Esophagus muscularis mucosa (tissue), 4 donors: ENCODE measurements at regions not wholly inside any gene's neighbourhood (a gene's known extent, or its start where the extent isn't known, plus 50 kb on each side); places are given as distances from the start of the nearest gene placed in this dataset.

ENCODE experiments used
- DNase-seq: peaks from one replicate; pipeline ENCODE4 v3.0.0-alpha.2; 2017; ENCODE audit errors: extremely low spot score
- H3K27ac ChIP-seq, 4 donors: fragments of 200-600 bp; sonication (generic); replicated peaks in 1 of 4; 1 replicate in 3 of 4; 2 replicates in 1 of 4; pipeline ENCODE4 v1.5.1; 2016 to 2019; ENCODE audit warnings: mild to moderate bottlenecking in 1 of 4
- H3K27me3 ChIP-seq, 4 donors: fragments of 200-600 bp; sonication (generic); one replicate each; pipeline versions ENCODE4 v1.5.1 to v1.6.0; 2016 to 2019
- H3K36me3 ChIP-seq, 4 donors: fragments of 200-600 bp; sonication (generic); one replicate each; pipeline ENCODE4 v1.5.1; 2016 to 2019
- H3K4me1 ChIP-seq, 4 donors: fragments of 200-600 bp; sonication (generic); one replicate each; pipeline ENCODE4 v1.5.1; 2016 to 2019
- H3K4me3 ChIP-seq, 4 donors: fragments of 200-600 bp; sonication (generic); 1 replicate in 2 of 4; 2 replicates in 2 of 4; pipeline ENCODE4 v1.5.1; 2016 to 2019; ENCODE audit warnings: mild to moderate bottlenecking in 4 of 4, moderate library complexity in 1 of 4
- H3K9me3 ChIP-seq, 4 donors: fragments of 200-600 bp; sonication (generic); 1 replicate in 3 of 4; 2 replicates in 1 of 4; pipeline ENCODE4 v1.5.1; 2016 to 2019
- CTCF ChIP-seq, 3 experiments: fragments of 200-600 bp in 2 of 3; fragments of 450-650 bp in 1 of 3; sonication (generic) in 2 of 3; IDR thresholded peaks; one replicate each; pipeline ENCODE4 v1.5.1; 2017 to 2019; ENCODE audit warnings: antibody characterized with exemption in 3 of 3, mild to moderate bottlenecking in 2 of 3, moderate library complexity in 1 of 3
- EP300 ChIP-seq: sonication (generic); formaldehyde crosslinking; IDR thresholded peaks from one replicate; pipeline ENCODE4 v1.6.1; 2017; ENCODE audit warnings: antibody characterized with exemption
- POLR2A ChIP-seq: fragments of 450-650 bp; IDR thresholded peaks from one replicate; pipeline ENCODE4 v1.6.1; 2017; ENCODE audit warnings: antibody characterized with exemption, moderate library complexity, mild to moderate bottlenecking, low read depth
- POLR2AphosphoS5 ChIP-seq, 2 donors: sonication (generic); formaldehyde crosslinking; IDR thresholded peaks; one replicate each; pipeline ENCODE4 v1.6.1; 2017; ENCODE audit warnings: antibody characterized with exemption in 2 of 2
- WGBS: methylation state at CpG from one replicate; pipeline ENCODE4 v1.1.5; 2018; 5-methylcytosine and 5-hydroxymethylcytosine counted together
- intact Hi-C: fragments of 100-400 bp; cut with DNase I; formaldehyde crosslinking; loops from one replicate; pipeline ENCODE4 v1.15.1; 2023

- Histone ChIP-seq H3K9me3 (no peaks in the 10 kb centered on the region), H3K4me1 (peaks cover 0 to 14% (median 7%) of the 10 kb centered on the region in 4 donors), H3K27me3 (no peaks in the 10 kb centered on the region), H3K27ac (no peak overlapping the region), H3K4me3 (no peak overlapping the region), H3K36me3 (no peaks in the 10 kb centered on the region)
- intact Hi-C loops: no loop called here
- no peak for TF ChIP-seq EP300
- no peak for TF ChIP-seq POLR2AphosphoS5 (IDR thresholded peaks at IDR 0.05)
- no peak for TF ChIP-seq CTCF (IDR thresholded peaks at IDR 0.05)
- no peak for TF ChIP-seq POLR2A
- no peak for DNase-seq
- WGBS: 96% methylated on average over 6 of the region's 6 CpGs
Observed at GRCh38 chr1:234733427-234733826, 123.4 kb upstream of the IRF2BP2 start.

GRCh38 chr1:234732671-234733390, 122.9 kb upstream of the IRF2BP2 start:
- Histone ChIP-seq H3K27me3 (no peaks in the 10 kb centered on the region), H3K27ac (no peak overlapping the region), H3K4me1 (peaks cover 2 to 20% (median 13%) of the 10 kb centered on the region in 4 donors), H3K36me3 (no peaks in the 10 kb centered on the region), H3K4me3 (no peak overlapping the region), H3K9me3 (no peaks in the 10 kb centered on the region)
- WGBS: 98% methylated on average over 16 of the region's 16 CpGs
- DNase-seq: no peak
- intact Hi-C loops: no loop called here
- TF ChIP-seq EP300: no peak
- TF ChIP-seq POLR2AphosphoS5 (IDR thresholded peaks at IDR 0.05): no peak
- no peak for TF ChIP-seq CTCF (IDR thresholded peaks at IDR 0.05)
- no peak for TF ChIP-seq POLR2A

GRCh38 chr1:234732260-234732659, 122.3 kb upstream of the IRF2BP2 start:
- no peak overlapping the region for H3K4me3 ChIP-seq
- no peak for DNase-seq
- intact Hi-C loops: no loop called here
- TF ChIP-seq EP300 (no peak), POLR2AphosphoS5 (IDR thresholded peaks at IDR 0.05) (no peak), CTCF (IDR thresholded peaks at IDR 0.05) (no peak), POLR2A (no peak)
- H3K36me3 ChIP-seq: no peaks in the 10 kb centered on the region
- no peaks in the 10 kb centered on the region for H3K27me3 ChIP-seq
- H3K4me1 ChIP-seq: peaks cover 8 to 26% (median 19%) of the 10 kb centered on the region in 4 donors
- H3K9me3 ChIP-seq: no peaks in the 10 kb centered on the region
- no peak overlapping the region for H3K27ac ChIP-seq
- WGBS: 94% methylated on average over 9 of the region's 9 CpGs

GRCh38 chr1:234731569-234732085, 121.6 kb upstream of the IRF2BP2 start:
- Histone ChIP-seq H3K4me1 (peaks cover 14 to 32% (median 25%) of the 10 kb centered on the region in 4 donors), H3K9me3 (no peaks in the 10 kb centered on the region), H3K27me3 (no peaks in the 10 kb centered on the region), H3K27ac (no peak overlapping the region), H3K36me3 (no peaks in the 10 kb centered on the region), H3K4me3 (no peak overlapping the region)
- WGBS: 64% methylated on average over 8 of the region's 10 CpGs
- intact Hi-C loops: no loop called here
- no peak for TF ChIP-seq EP300
- TF ChIP-seq CTCF (IDR thresholded peaks at IDR 0.05): no peak
- no peak for TF ChIP-seq POLR2AphosphoS5 (IDR thresholded peaks at IDR 0.05)
- TF ChIP-seq POLR2A: no peak
- DNase-seq: no peak
